Sigmoid colon (tissue), 3 donors: ENCODE measurements at regions not wholly inside any gene's neighbourhood (a gene's known extent, or its start where the extent isn't known, plus 50 kb on each side); places are given as distances from the start of the nearest gene placed in this dataset.

Source experiments
- CTCF ChIP-seq, 4 experiments: fragments of 450-650 bp in 3 of 4; fragments of 200-600 bp in 1 of 4; IDR thresholded peaks; one replicate each; pipeline ENCODE4 v1.5.1; 2016 to 2019; ENCODE audit warnings: antibody characterized with exemption in 4 of 4, mild to moderate bottlenecking in 3 of 4, moderate library complexity in 2 of 4
- POLR2A ChIP-seq, 2 donors: fragments of 450-650 bp; IDR thresholded peaks; one replicate each; pipeline ENCODE4 v1.6.1; 2016; ENCODE audit warnings: antibody characterized with exemption in 2 of 2, mild to moderate bottlenecking in 2 of 2, moderate library complexity in 2 of 2

DNA sequence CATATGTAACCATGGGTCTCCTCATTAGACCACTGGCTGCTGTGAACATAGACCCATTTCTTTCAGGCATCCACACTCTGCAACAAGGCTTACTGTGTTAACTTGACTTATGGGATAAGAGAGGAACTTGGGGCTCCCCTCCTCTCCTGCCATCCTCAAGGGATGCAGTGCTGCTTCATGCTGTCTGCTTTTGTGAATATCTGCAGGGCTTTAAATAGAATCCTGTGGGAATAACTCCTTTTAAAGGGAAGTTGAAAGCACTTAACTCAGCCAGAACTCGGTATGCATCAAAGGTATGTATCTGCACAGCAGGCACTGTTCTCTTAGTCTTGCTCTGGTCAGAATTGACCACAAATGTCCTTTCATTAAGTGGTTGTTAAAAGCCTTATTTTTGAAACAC is 222.5 kb upstream of the KIRREL3 start:
- no peak for TF ChIP-seq CTCF (IDR thresholded peaks at IDR 0.05)
- TF ChIP-seq POLR2A (IDR thresholded peaks at IDR 0.05), result no peak
